ENCODE measurements at regions not wholly inside any gene's neighbourhood (a gene's known extent, or its start where the extent isn't known, plus 50 kb on each side); places are given as distances from the start of the nearest gene placed in this dataset.

DNA sequence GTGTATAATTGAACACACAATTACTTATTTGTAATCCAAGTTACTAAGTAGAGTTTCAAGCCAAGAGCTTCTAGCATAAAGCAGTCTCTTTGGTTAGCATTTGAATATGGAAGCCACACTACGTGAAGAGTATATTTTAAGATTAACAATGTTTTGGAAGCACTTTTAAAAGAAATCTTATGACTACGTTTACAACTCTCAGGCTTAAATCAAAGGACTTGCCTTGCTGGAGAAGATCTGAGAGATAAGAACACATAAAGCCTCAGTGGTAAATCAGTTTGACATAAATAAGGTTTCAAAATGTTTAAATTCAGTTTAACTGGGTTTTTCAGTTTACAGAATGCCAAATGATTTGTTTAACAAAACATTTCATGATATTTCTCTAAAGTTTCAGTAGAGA, 161.9 kb upstream of the PDE3A start:
- Histone ChIP-seq H3K9me3 (ENCODE audit: control insufficient read depth in 4 of 4, low read length in 3 of 4) (no peaks in the 10 kb centered on the region), H3K27me3 (ENCODE audit: control insufficient read depth in 4 of 4, insufficient read depth in 4 of 4, low read length in 3 of 4) (no peaks in the 10 kb centered on the region), H3K4me1 (ENCODE audit: control insufficient read depth in 4 of 4, insufficient read depth in 4 of 4, low read length in 3 of 4) (no peaks in the 10 kb centered on the region), H3K36me3 (ENCODE audit: control insufficient read depth in 4 of 4, insufficient read depth in 3 of 4, low read depth in 1 of 4, low read length in 3 of 4) (no peaks in the 10 kb centered on the region), H3K9ac (ENCODE audit: low read depth in 1 of 2, low read length in 2 of 2) (no peak overlapping the region), H3K27ac (ENCODE audit: low read depth in 1 of 2, low read length in 2 of 2) (no peak overlapping the region), H3K4me3 (ENCODE audit: low read depth in 1 of 3, low read length in 3 of 3) (no peak overlapping the region)
- TF ChIP-seq, protein P1, sequence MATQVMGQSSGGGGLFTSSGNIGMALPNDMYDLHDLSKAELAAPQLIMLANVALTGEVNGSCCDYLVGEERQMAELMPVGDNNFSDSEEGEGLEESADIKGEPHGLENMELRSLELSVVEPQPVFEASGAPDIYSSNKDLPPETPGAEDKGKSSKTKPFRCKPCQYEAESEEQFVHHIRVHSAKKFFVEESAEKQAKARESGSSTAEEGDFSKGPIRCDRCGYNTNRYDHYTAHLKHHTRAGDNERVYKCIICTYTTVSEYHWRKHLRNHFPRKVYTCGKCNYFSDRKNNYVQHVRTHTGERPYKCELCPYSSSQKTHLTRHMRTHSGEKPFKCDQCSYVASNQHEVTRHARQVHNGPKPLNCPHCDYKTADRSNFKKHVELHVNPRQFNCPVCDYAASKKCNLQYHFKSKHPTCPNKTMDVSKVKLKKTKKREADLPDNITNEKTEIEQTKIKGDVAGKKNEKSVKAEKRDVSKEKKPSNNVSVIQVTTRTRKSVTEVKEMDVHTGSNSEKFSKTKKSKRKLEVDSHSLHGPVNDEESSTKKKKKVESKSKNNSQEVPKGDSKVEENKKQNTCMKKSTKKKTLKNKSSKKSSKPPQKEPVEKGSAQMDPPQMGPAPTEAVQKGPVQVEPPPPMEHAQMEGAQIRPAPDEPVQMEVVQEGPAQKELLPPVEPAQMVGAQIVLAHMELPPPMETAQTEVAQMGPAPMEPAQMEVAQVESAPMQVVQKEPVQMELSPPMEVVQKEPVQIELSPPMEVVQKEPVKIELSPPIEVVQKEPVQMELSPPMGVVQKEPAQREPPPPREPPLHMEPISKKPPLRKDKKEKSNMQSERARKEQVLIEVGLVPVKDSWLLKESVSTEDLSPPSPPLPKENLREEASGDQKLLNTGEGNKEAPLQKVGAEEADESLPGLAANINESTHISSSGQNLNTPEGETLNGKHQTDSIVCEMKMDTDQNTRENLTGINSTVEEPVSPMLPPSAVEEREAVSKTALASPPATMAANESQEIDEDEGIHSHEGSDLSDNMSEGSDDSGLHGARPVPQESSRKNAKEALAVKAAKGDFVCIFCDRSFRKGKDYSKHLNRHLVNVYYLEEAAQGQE (IDR thresholded peaks at IDR 0.05): no peak
- TF ChIP-seq YY1 (IDR thresholded peaks at IDR 0.05): no peak
- no peak for TF ChIP-seq JUND (IDR thresholded peaks at IDR 0.05)
- TF ChIP-seq RXRA (IDR thresholded peaks at IDR 0.05): no peak
- no peak for TF ChIP-seq HNF4G (IDR thresholded peaks at IDR 0.05)
- TF ChIP-seq SP1 (IDR thresholded peaks at IDR 0.05): no peak
- TF ChIP-seq, protein P2, sequence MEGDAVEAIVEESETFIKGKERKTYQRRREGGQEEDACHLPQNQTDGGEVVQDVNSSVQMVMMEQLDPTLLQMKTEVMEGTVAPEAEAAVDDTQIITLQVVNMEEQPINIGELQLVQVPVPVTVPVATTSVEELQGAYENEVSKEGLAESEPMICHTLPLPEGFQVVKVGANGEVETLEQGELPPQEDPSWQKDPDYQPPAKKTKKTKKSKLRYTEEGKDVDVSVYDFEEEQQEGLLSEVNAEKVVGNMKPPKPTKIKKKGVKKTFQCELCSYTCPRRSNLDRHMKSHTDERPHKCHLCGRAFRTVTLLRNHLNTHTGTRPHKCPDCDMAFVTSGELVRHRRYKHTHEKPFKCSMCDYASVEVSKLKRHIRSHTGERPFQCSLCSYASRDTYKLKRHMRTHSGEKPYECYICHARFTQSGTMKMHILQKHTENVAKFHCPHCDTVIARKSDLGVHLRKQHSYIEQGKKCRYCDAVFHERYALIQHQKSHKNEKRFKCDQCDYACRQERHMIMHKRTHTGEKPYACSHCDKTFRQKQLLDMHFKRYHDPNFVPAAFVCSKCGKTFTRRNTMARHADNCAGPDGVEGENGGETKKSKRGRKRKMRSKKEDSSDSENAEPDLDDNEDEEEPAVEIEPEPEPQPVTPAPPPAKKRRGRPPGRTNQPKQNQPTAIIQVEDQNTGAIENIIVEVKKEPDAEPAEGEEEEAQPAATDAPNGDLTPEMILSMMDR (IDR thresholded peaks at IDR 0.05; ENCODE audit: low read depth, low read length, missing input control): no peak
- no peak for TF ChIP-seq RAD21 (IDR thresholded peaks at IDR 0.05)
- TF ChIP-seq, protein P3, sequence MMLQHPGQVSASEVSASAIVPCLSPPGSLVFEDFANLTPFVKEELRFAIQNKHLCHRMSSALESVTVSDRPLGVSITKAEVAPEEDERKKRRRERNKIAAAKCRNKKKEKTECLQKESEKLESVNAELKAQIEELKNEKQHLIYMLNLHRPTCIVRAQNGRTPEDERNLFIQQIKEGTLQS (IDR thresholded peaks at IDR 0.05): no peak
- TF ChIP-seq TAF1 (conservative IDR thresholded peaks at IDR 0.05): no peak
- no peak for TF ChIP-seq NR2F2 (IDR thresholded peaks at IDR 0.05)
- no peak for TF ChIP-seq GABPA (IDR thresholded peaks at IDR 0.05 in 1 of 2, conservative IDR thresholded peaks at IDR 0.05 in 1 of 2)
- TF ChIP-seq FOXA2 (IDR thresholded peaks at IDR 0.05): no peak
- no peak for TF ChIP-seq HNF4A (conservative IDR thresholded peaks at IDR 0.05)
- TF ChIP-seq, protein P4, sequence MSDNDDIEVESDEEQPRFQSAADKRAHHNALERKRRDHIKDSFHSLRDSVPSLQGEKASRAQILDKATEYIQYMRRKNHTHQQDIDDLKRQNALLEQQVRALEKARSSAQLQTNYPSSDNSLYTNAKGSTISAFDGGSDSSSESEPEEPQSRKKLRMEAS (IDR thresholded peaks at IDR 0.05): no peak
- no peak for TF ChIP-seq EGR1 (IDR thresholded peaks at IDR 0.05; ENCODE audit: low read depth in 2 of 2)
- 73% methylated on average over 2 of the region's 2 CpGs for WGBS
- DNase-seq (ENCODE audit: low spot score): no peak

DNA sequence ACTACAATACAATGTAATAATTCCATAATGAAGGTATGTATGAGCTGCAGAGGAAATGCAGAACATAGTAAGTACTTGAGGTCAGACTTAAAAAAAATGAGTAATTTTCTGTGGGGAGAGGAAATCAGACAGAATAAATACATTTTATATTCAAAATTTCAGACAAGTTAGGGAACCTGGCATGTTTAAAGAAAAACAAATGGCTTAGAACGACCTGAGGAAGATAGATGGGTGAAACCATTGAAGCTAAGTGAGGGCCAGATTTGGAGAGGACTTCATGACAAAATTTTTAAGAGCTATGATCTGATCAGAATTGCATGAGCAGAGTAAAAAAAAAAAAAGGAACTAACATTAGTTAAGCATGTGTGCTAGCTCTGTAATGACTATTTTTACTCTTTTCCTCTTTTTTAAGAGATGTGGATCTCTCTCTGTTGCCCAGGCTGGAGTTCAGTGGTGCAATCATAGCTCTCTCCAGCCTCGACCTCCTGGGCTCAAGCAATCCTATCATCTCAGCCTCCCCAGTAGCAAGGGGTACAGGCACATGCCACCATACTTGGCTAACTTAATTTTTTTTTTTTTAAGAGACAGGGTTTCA, 157.6 kb upstream of the PDE3A start:
- H3K4me3 ChIP-seq (ENCODE audit: low read depth in 1 of 3, low read length in 3 of 3): no peak overlapping the region
- no peaks in the 10 kb centered on the region for H3K27me3 ChIP-seq (ENCODE audit: control insufficient read depth in 4 of 4, insufficient read depth in 4 of 4, low read length in 3 of 4)
- no peaks in the 10 kb centered on the region for H3K4me1 ChIP-seq (ENCODE audit: control insufficient read depth in 4 of 4, insufficient read depth in 4 of 4, low read length in 3 of 4)
- no peak overlapping the region for H3K27ac ChIP-seq (ENCODE audit: low read depth in 1 of 2, low read length in 2 of 2)
- no peaks in the 10 kb centered on the region for H3K36me3 ChIP-seq (ENCODE audit: control insufficient read depth in 4 of 4, insufficient read depth in 3 of 4, low read depth in 1 of 4, low read length in 3 of 4)
- 75% methylated on average over 2 of the region's 2 CpGs for WGBS
- H3K9me3 ChIP-seq (ENCODE audit: control insufficient read depth in 4 of 4, low read length in 3 of 4): no peaks in the 10 kb centered on the region
- no peak for DNase-seq (ENCODE audit: low spot score)
- H3K9ac ChIP-seq (ENCODE audit: low read depth in 1 of 2, low read length in 2 of 2): no peak overlapping the region
- no peak for TF ChIP-seq GABPA (IDR thresholded peaks at IDR 0.05 in 1 of 2, conservative IDR thresholded peaks at IDR 0.05 in 1 of 2)
- no peak for TF ChIP-seq NR2F2 (IDR thresholded peaks at IDR 0.05)
- no peak for TF ChIP-seq SP1 (IDR thresholded peaks at IDR 0.05)
- TF ChIP-seq, protein P2 (IDR thresholded peaks at IDR 0.05; ENCODE audit: low read depth, low read length, missing input control): no peak
- TF ChIP-seq, protein P1 (IDR thresholded peaks at IDR 0.05): no peak
- TF ChIP-seq, protein P3 (IDR thresholded peaks at IDR 0.05): no peak
- TF ChIP-seq TAF1 (conservative IDR thresholded peaks at IDR 0.05): no peak
- no peak for TF ChIP-seq JUND (IDR thresholded peaks at IDR 0.05)
- no peak for TF ChIP-seq FOXA2 (IDR thresholded peaks at IDR 0.05)
- TF ChIP-seq FOXA1 (IDR thresholded peaks at IDR 0.05): no peak
- no peak for TF ChIP-seq RAD21 (IDR thresholded peaks at IDR 0.05)
- TF ChIP-seq, protein P4 (IDR thresholded peaks at IDR 0.05): no peak
- TF ChIP-seq HNF4A (conservative IDR thresholded peaks at IDR 0.05): no peak
- TF ChIP-seq HNF4G (IDR thresholded peaks at IDR 0.05): no peak
